G401 (cell line): ENCODE measurements at regions not wholly inside any gene's neighbourhood (a gene's known extent, or its start where the extent isn't known, plus 50 kb on each side); places are given as distances from the start of the nearest gene placed in this dataset.

Source experiments
- DNase-seq: peaks from one replicate; pipeline ENCODE4 v3.0.0-alpha.2; 2015; ENCODE audit warnings: low spot score
- in situ Hi-C: cut with HindIII; loops from 2 replicates; pipeline ENCODE4 v1.10.0; 2016; ENCODE audit warnings: low sequenced_read_pairs, mixed read lengths

- no peak for DNase-seq
- in situ Hi-C loops, result no loop called here
These were observed 122.5 kb upstream of the GAP43 start for GRCh38 chr3:115500795-115501194.

GRCh38 chr3:115502128-115502527 is 121.2 kb upstream of the GAP43 start:
- no peak for DNase-seq
- in situ Hi-C loops, result no loop called here

GRCh38 chr3:115503394-115503793 is 119.9 kb upstream of the GAP43 start:
- in situ Hi-C loops, result no loop called here
- DNase-seq, result no peak

GRCh38 chr3:115508562-115508961 is 114.7 kb upstream of the GAP43 start:
- DNase-seq, result no peak
- in situ Hi-C loops, result no loop called here

- in situ Hi-C loops, result no loop called here
- peak; percentile 50 for DNase-seq
These were observed 110.5 kb upstream of the GAP43 start for GRCh38 chr3:115512565-115513415.

GRCh38 chr3:115513416-115513800 is 109.9 kb upstream of the GAP43 start:
- peak; percentile 26 for DNase-seq
- in situ Hi-C loops, result no loop called here

GRCh38 chr3:115517457-115518050 is 105.8 kb upstream of the GAP43 start:
- in situ Hi-C loops, result no loop called here
- no peak for DNase-seq

GRCh38 chr3:115518100-115518852 is 105.0 kb upstream of the GAP43 start:
- in situ Hi-C loops, result no loop called here
- DNase-seq, result no peak

- no peak for DNase-seq
- in situ Hi-C loops, result no loop called here
These were observed 103.1 kb upstream of the GAP43 start for GRCh38 chr3:115520241-115520640.

- DNase-seq, result no peak
- in situ Hi-C loops, result no loop called here
These were observed 102.6 kb upstream of the GAP43 start for GRCh38 chr3:115520651-115521245.

- peak; percentile 55 for DNase-seq
- in situ Hi-C loops, result no loop called here
These were observed 99.9 kb upstream of the GAP43 start for GRCh38 chr3:115523458-115523857.

- DNase-seq, result no peak
- in situ Hi-C loops, result no loop called here
These were observed 98.8 kb upstream of the GAP43 start for GRCh38 chr3:115524549-115524948.

GRCh38 chr3:115525731-115526130 is 97.6 kb upstream of the GAP43 start:
- in situ Hi-C loops, result no loop called here
- DNase-seq, result no peak

- in situ Hi-C loops, result no loop called here
- no peak for DNase-seq
These were observed 90.1 kb upstream of the GAP43 start for GRCh38 chr3:115533218-115533617.

GRCh38 chr3:115536171-115536570 is 87.1 kb upstream of the GAP43 start:
- in situ Hi-C loops, result no loop called here
- DNase-seq, result no peak

GRCh38 chr3:115537669-115538068 is 85.6 kb upstream of the GAP43 start:
- DNase-seq, result no peak
- in situ Hi-C loops, result no loop called here

- in situ Hi-C loops, result no loop called here
- DNase-seq, result no peak
These were observed 76.1 kb upstream of the GAP43 start for GRCh38 chr3:115547207-115547606.

- DNase-seq, result no peak
- in situ Hi-C loops, result no loop called here
These were observed 74.7 kb upstream of the GAP43 start for GRCh38 chr3:115548611-115549010.

- in situ Hi-C loops, result no loop called here
These were observed 74.2 kb upstream of the GAP43 start for GRCh38 chr3:115549071-115549470.

GRCh38 chr3:115550285-115550761 is 73.0 kb upstream of the GAP43 start:
- in situ Hi-C loops, result no loop called here
- DNase-seq, result no peak

More at GRCh38 chr3:115549071-115549470, 74.2 kb upstream of the GAP43 start:
- no peak for DNase-seq
